ENCODE measurements at regions not wholly inside any gene's neighbourhood (a gene's known extent, or its start where the extent isn't known, plus 50 kb on each side); places are given as distances from the start of the nearest gene placed in this dataset.
"Not testable (repeated sequence)": the region's sequence is repeated elsewhere in the genome, so short reads cannot be mapped to it uniquely, and the experiment has no call there.

- peak in 1 of 2 experiments; percentile 8 for DNase-seq (ENCODE audit: low spot score in 2 of 2)
- H3K9me3 ChIP-seq: no peaks in the 10 kb centered on the region
- no peaks in the 10 kb centered on the region for H3K36me3 ChIP-seq (replicated peaks)
- in situ Hi-C loops (cut with MboI; ENCODE audit: low sequenced_read_pairs): no loop called here
- no peak overlapping the region for H3K4me3 ChIP-seq
- H3K4me1 ChIP-seq: no peaks in the 10 kb centered on the region
- no peaks in the 10 kb centered on the region for H3K27me3 ChIP-seq (ENCODE audit: low read depth)
Observed at GRCh38 chr3:96619475-96619874, 194.9 kb upstream of the EPHA6 start.

- Histone ChIP-seq H3K27me3 (ENCODE audit: low read depth) (no peaks in the 10 kb centered on the region), H3K4me3 (no peak overlapping the region), H3K36me3 (replicated peaks) (no peaks in the 10 kb centered on the region), H3K9me3 (no peaks in the 10 kb centered on the region), H3K4me1 (no peaks in the 10 kb centered on the region)
- in situ Hi-C loops (cut with MboI; ENCODE audit: low sequenced_read_pairs): no loop called here
- no peak for DNase-seq (ENCODE audit: low spot score in 2 of 2)
Observed at GRCh38 chr3:96622878-96623277, 191.5 kb upstream of the EPHA6 start.

- Histone ChIP-seq H3K36me3 (replicated peaks) (no peaks in the 10 kb centered on the region), H3K9me3 (no peaks in the 10 kb centered on the region), H3K27me3 (ENCODE audit: low read depth) (no peaks in the 10 kb centered on the region), H3K4me3 (no peak overlapping the region), H3K4me1 (no peaks in the 10 kb centered on the region)
- in situ Hi-C loops (cut with MboI; ENCODE audit: low sequenced_read_pairs): no loop called here
- no peak for DNase-seq (ENCODE audit: low spot score in 2 of 2)
Observed at GRCh38 chr3:96631050-96631449, 183.3 kb upstream of the EPHA6 start.

GRCh38 chr3:96646596-96646995 is 167.8 kb upstream of the EPHA6 start:
- Histone ChIP-seq H3K4me3 (no peak overlapping the region), H3K36me3 (replicated peaks) (no peaks in the 10 kb centered on the region), H3K9me3 (no peaks in the 10 kb centered on the region), H3K27me3 (ENCODE audit: low read depth) (no peaks in the 10 kb centered on the region), H3K4me1 (no peaks in the 10 kb centered on the region)
- in situ Hi-C loops (cut with MboI; ENCODE audit: low sequenced_read_pairs): no loop called here
- no peak for DNase-seq (ENCODE audit: low spot score in 2 of 2)

- Histone ChIP-seq H3K4me3 (no peak overlapping the region), H3K9me3 (no peaks in the 10 kb centered on the region), H3K4me1 (peaks cover 10% of the 10 kb centered on the region; the same call in 1 of the 2 replicates), H3K36me3 (replicated peaks) (no peaks in the 10 kb centered on the region), H3K27me3 (ENCODE audit: low read depth) (no peaks in the 10 kb centered on the region)
- DNase-seq (ENCODE audit: low spot score in 2 of 2): peak in 1 of 2 experiments; percentile 45
- in situ Hi-C loops (cut with MboI; ENCODE audit: low sequenced_read_pairs): no loop called here
Observed at GRCh38 chr3:96657710-96658109, 156.7 kb upstream of the EPHA6 start.

- H3K9me3 ChIP-seq; in situ Hi-C loops (cut with MboI; ENCODE audit: low sequenced_read_pairs); H3K27me3 ChIP-seq (ENCODE audit: low read depth); H3K4me3 ChIP-seq; H3K4me1 ChIP-seq; H3K36me3 ChIP-seq (replicated peaks); DNase-seq (ENCODE audit: low spot score in 2 of 2): not testable (repeated sequence)
Observed at GRCh38 chr3:96671861-96672595, 142.4 kb upstream of the EPHA6 start.

GRCh38 chr3:96677156-96677555 is 137.2 kb upstream of the EPHA6 start:
- Histone ChIP-seq H3K36me3 (replicated peaks) (no peaks in the 10 kb centered on the region), H3K4me3 (no peak overlapping the region), H3K27me3 (ENCODE audit: low read depth) (no peaks in the 10 kb centered on the region), H3K9me3 (no peaks in the 10 kb centered on the region), H3K4me1 (no peaks in the 10 kb centered on the region)
- in situ Hi-C loops (cut with MboI; ENCODE audit: low sequenced_read_pairs): no loop called here
- DNase-seq (ENCODE audit: low spot score in 2 of 2): no peak

GRCh38 chr3:96678325-96678724 is 136.1 kb upstream of the EPHA6 start:
- in situ Hi-C loops (cut with MboI; ENCODE audit: low sequenced_read_pairs): no loop called here
- Histone ChIP-seq H3K9me3 (no peaks in the 10 kb centered on the region), H3K4me1 (no peaks in the 10 kb centered on the region), H3K36me3 (replicated peaks) (no peaks in the 10 kb centered on the region), H3K27me3 (ENCODE audit: low read depth) (no peaks in the 10 kb centered on the region), H3K4me3 (no peak overlapping the region)
- DNase-seq (ENCODE audit: low spot score in 2 of 2): no peak

GRCh38 chr3:96700322-96701315 is 113.8 kb upstream of the EPHA6 start:
- no peaks in the 10 kb centered on the region for H3K4me1 ChIP-seq
- in situ Hi-C loops (cut with MboI; ENCODE audit: low sequenced_read_pairs): no loop called here
- no peak overlapping the region for H3K4me3 ChIP-seq
- peak in 1 of 2 experiments; percentile 20 for DNase-seq (ENCODE audit: low spot score in 2 of 2)
- H3K27me3 ChIP-seq (ENCODE audit: low read depth): no peaks in the 10 kb centered on the region
- no peaks in the 10 kb centered on the region for H3K9me3 ChIP-seq
- H3K36me3 ChIP-seq (replicated peaks): no peaks in the 10 kb centered on the region

- H3K4me1 ChIP-seq: no peaks in the 10 kb centered on the region
- H3K27me3 ChIP-seq (ENCODE audit: low read depth): no peaks in the 10 kb centered on the region
- no peaks in the 10 kb centered on the region for H3K36me3 ChIP-seq (replicated peaks)
- in situ Hi-C loops (cut with MboI; ENCODE audit: low sequenced_read_pairs): no loop called here
- H3K9me3 ChIP-seq: no peaks in the 10 kb centered on the region
- no peak for DNase-seq (ENCODE audit: low spot score in 2 of 2)
- H3K4me3 ChIP-seq: no peak overlapping the region
Observed at GRCh38 chr3:96705895-96706294, 108.5 kb upstream of the EPHA6 start.

GRCh38 chr3:96706509-96706908 is 107.9 kb upstream of the EPHA6 start:
- H3K4me3 ChIP-seq: no peak overlapping the region
- H3K9me3 ChIP-seq: no peaks in the 10 kb centered on the region
- H3K4me1 ChIP-seq: no peaks in the 10 kb centered on the region
- H3K36me3 ChIP-seq (replicated peaks): no peaks in the 10 kb centered on the region
- no peak for DNase-seq (ENCODE audit: low spot score in 2 of 2)
- in situ Hi-C loops (cut with MboI; ENCODE audit: low sequenced_read_pairs): no loop called here
- H3K27me3 ChIP-seq (ENCODE audit: low read depth): no peaks in the 10 kb centered on the region

GRCh38 chr3:96711816-96712215 is 102.6 kb upstream of the EPHA6 start:
- Histone ChIP-seq H3K27me3 (ENCODE audit: low read depth) (no peaks in the 10 kb centered on the region), H3K4me3 (no peak overlapping the region), H3K9me3 (no peaks in the 10 kb centered on the region), H3K4me1 (no peaks in the 10 kb centered on the region), H3K36me3 (replicated peaks) (no peaks in the 10 kb centered on the region)
- DNase-seq (ENCODE audit: low spot score in 2 of 2): no peak
- in situ Hi-C loops (cut with MboI; ENCODE audit: low sequenced_read_pairs): no loop called here

- DNase-seq (ENCODE audit: low spot score in 2 of 2): no peak
- H3K4me1 ChIP-seq: no peaks in the 10 kb centered on the region
- in situ Hi-C loops (cut with MboI; ENCODE audit: low sequenced_read_pairs): no loop called here
- no peaks in the 10 kb centered on the region for H3K36me3 ChIP-seq (replicated peaks)
- H3K9me3 ChIP-seq: no peaks in the 10 kb centered on the region
- H3K27me3 ChIP-seq (ENCODE audit: low read depth): no peaks in the 10 kb centered on the region
- H3K4me3 ChIP-seq: no peak overlapping the region
Observed at GRCh38 chr3:96712792-96713191, 101.6 kb upstream of the EPHA6 start.

GRCh38 chr3:96719921-96720320 is 94.5 kb upstream of the EPHA6 start:
- H3K4me1 ChIP-seq: no peaks in the 10 kb centered on the region; the same call in 1 of the 2 replicates
- DNase-seq (ENCODE audit: low spot score in 2 of 2): no peak
- in situ Hi-C loops (cut with MboI; ENCODE audit: low sequenced_read_pairs): no loop called here
- H3K36me3 ChIP-seq (replicated peaks): no peaks in the 10 kb centered on the region
- no peak overlapping the region for H3K4me3 ChIP-seq
- no peaks in the 10 kb centered on the region for H3K9me3 ChIP-seq
- H3K27me3 ChIP-seq (ENCODE audit: low read depth): no peaks in the 10 kb centered on the region
